Heart left ventricle (tissue), 13 donors: ENCODE measurements at regions not wholly inside any gene's neighbourhood (a gene's known extent, or its start where the extent isn't known, plus 50 kb on each side); places are given as distances from the start of the nearest gene placed in this dataset.

ENCODE experiments used
- CTCF ChIP-seq, 12 donors: fragments of 200-600 bp; sonication (generic) in 4 of 12; IDR thresholded peaks; one replicate each; pipeline versions ENCODE4 v1.5.0 to v1.8.0; 2018 to 2022; ENCODE audit warnings: antibody characterized with exemption in 12 of 12, mild to moderate bottlenecking in 5 of 12
- POLR2A ChIP-seq, 2 donors: fragments of 450-650 bp; IDR thresholded peaks; one replicate each; pipeline ENCODE4 v1.6.1; 2017; ENCODE audit warnings: antibody characterized with exemption in 2 of 2, mild to moderate bottlenecking in 2 of 2, moderate library complexity in 2 of 2
- donor health status: ischemic (EF 13 %, LVEDD 7.1; RV severe dilation, severe dysfunction).
- donor health status: DM: no; HTN: yes; CAD: no.
- donor health status: DM: no; HTN: no; CAD: no.
- donor health status: ischemic (EF 25% LVEDD 6.9; RV normal size, moderate dysfunction).
- donor health status: ischemic (EF 25% LVEDD 5.7; RV mildly dilated, moderate dysfunction).
- donor health status: ischemic (EF 35%, LVEDD 5.7; RV mildly dilated, moderate dysfunction).
- donor health status: nonischemic (EF 11% LVEDD 7.7; RV severe dilation, severe dysfunction).
- donor health status: DM: yes; HTN: yes; CAD: no.
- donor health status: PGD.
- donor health status: ischemic (EF 29% LVEDD 5.4; RV normal size, mild dysfunction).
- donor health status: nonischemic (EF 23%, LVEDD 6.1; RV moderate dilation, normal function).

- no peak for TF ChIP-seq POLR2A (IDR thresholded peaks at IDR 0.05)
- TF ChIP-seq CTCF (IDR thresholded peaks at IDR 0.05), result no peak
Observed at GRCh38 chr1:219092206-219092605, 81.5 kb upstream of the LYPLAL1 start.
